ENCODE measurements at regions not wholly inside any gene's neighbourhood (a gene's known extent, or its start where the extent isn't known, plus 50 kb on each side); places are given as distances from the start of the nearest gene placed in this dataset.

- no peaks in the 10 kb centered on the region for H3K36me3 ChIP-seq (ENCODE audit: control insufficient read depth, insufficient read depth, low read length)
- DNase-seq (ENCODE audit: extremely low read depth, insufficient read length): no peak
- H3K4me3 ChIP-seq (replicated peaks; ENCODE audit: low read depth, low read length): no peak overlapping the region
- TF ChIP-seq, protein P1, sequence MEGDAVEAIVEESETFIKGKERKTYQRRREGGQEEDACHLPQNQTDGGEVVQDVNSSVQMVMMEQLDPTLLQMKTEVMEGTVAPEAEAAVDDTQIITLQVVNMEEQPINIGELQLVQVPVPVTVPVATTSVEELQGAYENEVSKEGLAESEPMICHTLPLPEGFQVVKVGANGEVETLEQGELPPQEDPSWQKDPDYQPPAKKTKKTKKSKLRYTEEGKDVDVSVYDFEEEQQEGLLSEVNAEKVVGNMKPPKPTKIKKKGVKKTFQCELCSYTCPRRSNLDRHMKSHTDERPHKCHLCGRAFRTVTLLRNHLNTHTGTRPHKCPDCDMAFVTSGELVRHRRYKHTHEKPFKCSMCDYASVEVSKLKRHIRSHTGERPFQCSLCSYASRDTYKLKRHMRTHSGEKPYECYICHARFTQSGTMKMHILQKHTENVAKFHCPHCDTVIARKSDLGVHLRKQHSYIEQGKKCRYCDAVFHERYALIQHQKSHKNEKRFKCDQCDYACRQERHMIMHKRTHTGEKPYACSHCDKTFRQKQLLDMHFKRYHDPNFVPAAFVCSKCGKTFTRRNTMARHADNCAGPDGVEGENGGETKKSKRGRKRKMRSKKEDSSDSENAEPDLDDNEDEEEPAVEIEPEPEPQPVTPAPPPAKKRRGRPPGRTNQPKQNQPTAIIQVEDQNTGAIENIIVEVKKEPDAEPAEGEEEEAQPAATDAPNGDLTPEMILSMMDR (IDR thresholded peaks at IDR 0.05; ENCODE audit: insufficient read depth, low read length, poor library complexity, severe bottlenecking): no peak
- H3K27me3 ChIP-seq (replicated peaks; ENCODE audit: control insufficient read depth, insufficient read depth, low read length): no peaks in the 10 kb centered on the region
Measured at GRCh38 chr1:80917826-80918225, 882.9 kb upstream of the ADGRL2 start.

GRCh38 chr1:80917225-80917624, 883.5 kb upstream of the ADGRL2 start:
- Histone ChIP-seq H3K36me3 (ENCODE audit: control insufficient read depth, insufficient read depth, low read length) (no peaks in the 10 kb centered on the region), H3K4me3 (replicated peaks; ENCODE audit: low read depth, low read length) (no peak overlapping the region), H3K27me3 (replicated peaks; ENCODE audit: control insufficient read depth, insufficient read depth, low read length) (no peaks in the 10 kb centered on the region)
- no peak for DNase-seq (ENCODE audit: extremely low read depth, insufficient read length)
- TF ChIP-seq, protein P1 (IDR thresholded peaks at IDR 0.05; ENCODE audit: insufficient read depth, low read length, poor library complexity, severe bottlenecking): no peak

DNA sequence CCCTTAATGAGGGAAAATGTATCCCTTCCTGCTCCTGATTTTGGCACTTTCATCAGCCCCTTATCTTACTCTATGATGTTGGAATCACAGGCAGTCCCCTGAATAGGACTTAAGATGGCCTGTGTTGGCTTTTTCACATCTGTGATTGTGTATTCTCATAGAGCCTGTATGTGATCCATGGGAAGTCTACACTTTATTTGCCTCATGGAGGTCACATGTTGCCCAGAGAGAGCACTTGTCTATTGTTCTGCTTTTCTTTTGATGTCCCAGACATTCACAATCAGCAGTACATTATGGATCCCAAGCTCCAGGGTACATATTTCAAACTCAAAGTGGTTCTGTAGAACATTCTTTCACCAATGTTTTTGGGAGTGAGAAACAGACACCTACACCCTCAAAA, 885.2 kb upstream of the ADGRL2 start:
- no peaks in the 10 kb centered on the region for H3K36me3 ChIP-seq (ENCODE audit: control insufficient read depth, insufficient read depth, low read length)

DNA sequence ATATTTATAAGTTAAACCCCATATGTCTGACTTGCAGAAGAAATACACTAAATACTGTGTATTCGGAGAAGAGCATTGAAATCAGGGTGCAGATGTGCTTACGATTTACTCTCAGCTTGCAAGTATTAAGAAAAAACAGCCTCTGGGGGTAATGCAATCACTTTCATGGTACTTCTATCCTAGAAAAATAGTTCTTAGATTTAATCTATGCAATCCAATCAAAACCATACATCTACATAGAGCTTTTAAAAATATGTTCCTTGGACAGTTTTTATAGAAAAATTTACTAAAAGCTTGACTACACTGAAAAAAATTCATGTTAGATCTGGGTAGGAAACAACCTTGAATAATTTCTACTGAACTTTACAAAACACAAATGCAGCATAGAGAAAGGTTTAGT, 890.3 kb upstream of the ADGRL2 start:
- H3K4me3 ChIP-seq (replicated peaks; ENCODE audit: low read depth, low read length): no peak overlapping the region
- TF ChIP-seq, protein P1 (IDR thresholded peaks at IDR 0.05; ENCODE audit: insufficient read depth, low read length, poor library complexity, severe bottlenecking): no peak
- no peaks in the 10 kb centered on the region for H3K27me3 ChIP-seq (replicated peaks; ENCODE audit: control insufficient read depth, insufficient read depth, low read length)
- H3K36me3 ChIP-seq (ENCODE audit: control insufficient read depth, insufficient read depth, low read length): no peaks in the 10 kb centered on the region
- DNase-seq (ENCODE audit: extremely low read depth, insufficient read length): no peak

More for the DNA sequence above, 885.2 kb upstream of the ADGRL2 start:
- Histone ChIP-seq H3K27me3 (replicated peaks; ENCODE audit: control insufficient read depth, insufficient read depth, low read length) (no peaks in the 10 kb centered on the region), H3K4me3 (replicated peaks; ENCODE audit: low read depth, low read length) (no peak overlapping the region)
- DNase-seq (ENCODE audit: extremely low read depth, insufficient read length): no peak
- TF ChIP-seq, protein P1 (IDR thresholded peaks at IDR 0.05; ENCODE audit: insufficient read depth, low read length, poor library complexity, severe bottlenecking): no peak

DNA sequence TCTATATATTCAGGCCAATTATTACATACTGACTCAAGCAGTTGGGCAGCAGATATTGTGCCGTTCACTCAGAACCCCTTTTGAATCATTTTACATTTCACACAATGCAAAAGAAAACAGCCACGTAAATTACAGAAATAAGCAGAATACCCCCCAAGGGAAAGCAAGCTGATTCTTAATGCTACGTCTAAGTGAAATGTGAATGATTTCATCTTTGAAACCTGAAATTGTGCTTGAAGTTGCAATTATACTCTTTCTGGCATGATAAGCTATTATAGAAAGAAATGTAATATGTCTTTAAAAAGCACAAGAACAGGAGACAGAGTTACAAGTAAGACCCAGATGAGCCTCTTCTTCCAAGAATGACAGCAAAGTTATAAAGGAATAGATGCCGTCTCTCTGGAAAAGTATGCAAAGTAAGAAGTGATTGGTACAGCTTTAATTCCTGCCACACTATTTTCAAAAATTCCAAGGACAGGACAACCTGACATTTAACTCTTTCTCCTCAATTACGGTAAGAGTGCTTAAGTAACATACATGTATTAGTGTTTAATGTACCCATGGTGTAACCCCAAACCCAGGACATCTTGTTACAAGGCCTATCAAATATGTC, 891.5 kb upstream of the ADGRL2 start:
- no peaks in the 10 kb centered on the region for H3K36me3 ChIP-seq (ENCODE audit: control insufficient read depth, insufficient read depth, low read length)
- DNase-seq (ENCODE audit: extremely low read depth, insufficient read length): no peak
- TF ChIP-seq, protein P1 (IDR thresholded peaks at IDR 0.05; ENCODE audit: insufficient read depth, low read length, poor library complexity, severe bottlenecking): no peak

More for the DNA sequence above, 891.5 kb upstream of the ADGRL2 start:
- Histone ChIP-seq H3K4me3 (replicated peaks; ENCODE audit: low read depth, low read length) (no peak overlapping the region), H3K27me3 (replicated peaks; ENCODE audit: control insufficient read depth, insufficient read depth, low read length) (no peaks in the 10 kb centered on the region)

All from GM06990 (cell line).